Hepatocyte (in vitro differentiated cells): ENCODE measurements at regions not wholly inside any gene's neighbourhood (a gene's known extent, or its start where the extent isn't known, plus 50 kb on each side); places are given as distances from the start of the nearest gene placed in this dataset.

Experiments
- DNase-seq: peaks from one replicate; pipeline ENCODE4 v3.0.0-alpha.2; 2016; ENCODE audit warnings: low spot score
- H2AFZ ChIP-seq: fragments of 200-600 bp; sonication (generic); 2 replicates; pipeline ENCODE4 v1.6.0; 2016; ENCODE audit warnings: antibody characterized with exemption, mild to moderate bottlenecking
- H3K27ac ChIP-seq: fragments of 200-600 bp; sonication (generic); 2 replicates; pipeline ENCODE4 v1.5.1; 2016; ENCODE audit warnings: mild to moderate bottlenecking
- H3K27me3 ChIP-seq: fragments of 200-600 bp; sonication (generic); 2 replicates; pipeline ENCODE4 v1.6.1; 2016
- H3K36me3 ChIP-seq: fragments of 200-600 bp; sonication (generic); replicated peaks from 2 replicates; pipeline ENCODE4 v1.5.1; 2016; ENCODE audit warnings: low read depth; ENCODE audit not compliant: insufficient read depth
- H3K4me1 ChIP-seq: fragments of 200-600 bp; sonication (generic); 2 replicates; pipeline ENCODE4 v1.5.1; 2016; ENCODE audit warnings: mild to moderate bottlenecking, moderate library complexity; ENCODE audit not compliant: insufficient read depth
- H3K4me2 ChIP-seq: fragments of 200-600 bp; sonication (generic); 2 replicates; pipeline ENCODE4 v1.6.0; 2016
- H3K4me3 ChIP-seq: fragments of 200-600 bp; sonication (generic); 2 replicates; pipeline ENCODE4 v1.5.1; 2016; ENCODE audit warnings: mild to moderate bottlenecking
- H3K79me2 ChIP-seq: fragments of 200-600 bp; sonication (generic); 2 replicates; pipeline ENCODE4 v1.6.0; 2017; ENCODE audit warnings: mild to moderate bottlenecking
- H3K9me2 ChIP-seq: fragments of 200-600 bp; sonication (generic); replicated peaks from 2 replicates; pipeline ENCODE4 v1.6.0; 2017; ENCODE audit warnings: mild to moderate bottlenecking; ENCODE audit not compliant: insufficient read depth
- H3K9me3 ChIP-seq: fragments of 200-600 bp; sonication (generic); 2 replicates; pipeline ENCODE4 v1.5.1; 2016; ENCODE audit warnings: low read depth, mild to moderate bottlenecking
- H4K20me1 ChIP-seq: fragments of 200-600 bp; sonication (generic); 2 replicates; pipeline ENCODE4 v1.6.0; 2016; ENCODE audit warnings: mild to moderate bottlenecking; ENCODE audit not compliant: insufficient read depth, poor library complexity, severe bottlenecking
- CTCF ChIP-seq: fragments of 200-600 bp; sonication (generic); IDR thresholded peaks from 2 replicates; pipeline ENCODE4 v1.5.1; 2016; ENCODE audit warnings: antibody characterized with exemption, mild to moderate bottlenecking; ENCODE audit not compliant: poor library complexity
- EZH2 ChIP-seq: fragments of 200-600 bp; sonication (generic); IDR thresholded peaks from 2 replicates; pipeline ENCODE4 v1.6.1; 2016; ENCODE audit warnings: antibody characterized with exemption, mild to moderate bottlenecking, borderline replicate concordance
- EZH2phosphoT487 ChIP-seq: fragments of 200-600 bp; sonication (generic); IDR thresholded peaks from one replicate; pipeline ENCODE4 v1.6.1; 2018; ENCODE audit warnings: antibody characterized with exemption, mild to moderate bottlenecking, low read depth, moderate library complexity; ENCODE audit not compliant: unreplicated experiment, severe bottlenecking
- WGBS: methylation state at CpG from one replicate; pipeline ENCODE4 v1.1.6; 2016; ENCODE audit warnings: low lambda C conversion rate; ENCODE audit errors: missing lambda C conversion rate; 5-methylcytosine and 5-hydroxymethylcytosine counted together

- no peak for DNase-seq
- Histone ChIP-seq H3K27ac (no peak overlapping the region), H3K36me3 (no peaks in the 10 kb centered on the region), H2AFZ (no peak overlapping the region), H3K4me2 (no peak overlapping the region), H3K79me2 (no peaks in the 10 kb centered on the region), H3K9me3 (no peaks in the 10 kb centered on the region), H3K27me3 (no peaks in the 10 kb centered on the region), H4K20me1 (no peaks in the 10 kb centered on the region), H3K4me1 (no peaks in the 10 kb centered on the region), H3K9me2 (no peaks in the 10 kb centered on the region), H3K4me3 (no peak overlapping the region)
- 83% methylated on average over 1 of the region's 1 CpG for WGBS
- TF ChIP-seq CTCF (no peak), EZH2phosphoT487 (no peak), EZH2 (no peak)
Measured at GRCh38 chr2:187261705-187262104, 186.3 kb downstream of the CALCRL start.

- no peak for DNase-seq
- Histone ChIP-seq H3K79me2 (no peaks in the 10 kb centered on the region), H2AFZ (no peak overlapping the region), H3K27ac (no peak overlapping the region), H3K27me3 (no peaks in the 10 kb centered on the region), H4K20me1 (no peaks in the 10 kb centered on the region), H3K4me3 (no peak overlapping the region), H3K36me3 (no peaks in the 10 kb centered on the region), H3K9me3 (no peaks in the 10 kb centered on the region), H3K4me2 (no peak overlapping the region), H3K9me2 (no peaks in the 10 kb centered on the region), H3K4me1 (no peaks in the 10 kb centered on the region)
- TF ChIP-seq EZH2 (no peak), EZH2phosphoT487 (no peak), CTCF (no peak)
- WGBS, result 92% methylated on average over 10 of the region's 10 CpGs
Measured at GRCh38 chr2:187252063-187252462, 196.0 kb downstream of the CALCRL start.

GRCh38 chr2:187250137-187250536 is 197.9 kb downstream of the CALCRL start:
- H3K27me3 ChIP-seq, result no peaks in the 10 kb centered on the region
- no peaks in the 10 kb centered on the region for H3K9me3 ChIP-seq
- H3K4me1 ChIP-seq, result no peaks in the 10 kb centered on the region
- no peak for DNase-seq
- H3K79me2 ChIP-seq, result no peaks in the 10 kb centered on the region
- no peaks in the 10 kb centered on the region for H3K9me2 ChIP-seq
- no peak overlapping the region for H3K4me2 ChIP-seq
- no peaks in the 10 kb centered on the region for H3K36me3 ChIP-seq
- H3K4me3 ChIP-seq, result no peak overlapping the region
- TF ChIP-seq EZH2phosphoT487 (no peak), EZH2 (no peak), CTCF (no peak)
- H4K20me1 ChIP-seq, result no peaks in the 10 kb centered on the region
- no peak overlapping the region for H3K27ac ChIP-seq
- H2AFZ ChIP-seq, result no peak overlapping the region

- Histone ChIP-seq H3K4me2 (no peak overlapping the region), H3K27ac (no peak overlapping the region), H3K36me3 (no peaks in the 10 kb centered on the region), H4K20me1 (no peaks in the 10 kb centered on the region), H3K27me3 (no peaks in the 10 kb centered on the region), H2AFZ (no peak overlapping the region), H3K4me1 (no peaks in the 10 kb centered on the region), H3K9me3 (no peaks in the 10 kb centered on the region), H3K79me2 (no peaks in the 10 kb centered on the region), H3K9me2 (no peaks in the 10 kb centered on the region), H3K4me3 (no peak overlapping the region)
- WGBS, result 93% methylated on average over 2 of the region's 2 CpGs
- no peak for TF ChIP-seq EZH2phosphoT487
- no peak for TF ChIP-seq EZH2
- TF ChIP-seq CTCF, result no peak
- no peak for DNase-seq
Measured at GRCh38 chr2:187233811-187234210, 214.2 kb downstream of the CALCRL start.
